K562 (cell line): ENCODE measurements at regions not wholly inside any gene's neighbourhood (a gene's known extent, or its start where the extent isn't known, plus 50 kb on each side); places are given as distances from the start of the nearest gene placed in this dataset.

Experiments
- ARHGAP35 ChIP-seq: fragments of 450-650 bp; IDR thresholded peaks from 2 replicates; pipeline ENCODE4 v1.6.1; 2018; ENCODE audit not compliant: partially characterized antibody
- FOXM1 ChIP-seq, 2 experiments: fragments of 450-650 bp in 1 of 2; sonication (generic) in 1 of 2; formaldehyde crosslinking in 1 of 2; IDR thresholded peaks; 2 replicates each; pipeline versions ENCODE4 v1.6.1 to v1.9.0; 2017 to 2022; ENCODE audit warnings: low read depth in 2 of 2, mild to moderate bottlenecking in 2 of 2, missing genetic modification reagents in 1 of 2, moderate library complexity in 1 of 2
- MAFK ChIP-seq: IDR thresholded peaks from 2 replicates; pipeline ENCODE4 v1.6.1; 2011; ENCODE audit warnings: low read length, improper control_type of control experiment
- NBN ChIP-seq: fragments of 450-650 bp; IDR thresholded peaks from 2 replicates; pipeline ENCODE4 v1.6.1; 2016; ENCODE audit warnings: low read depth, mild to moderate bottlenecking
- POLR2AphosphoS2 ChIP-seq: IDR thresholded peaks from 2 replicates; pipeline ENCODE4 v1.6.1; 2012; ENCODE audit warnings: low read length, improper control_type of control experiment
- ZBTB26 ChIP-seq: fragments of 450-650 bp; formaldehyde crosslinking; IDR thresholded peaks from 2 replicates; pipeline ENCODE4 v1.4.0; 2022; ENCODE audit warnings: missing genetic modification characterization
- ZNF224 ChIP-seq: sonication (generic); formaldehyde crosslinking; IDR thresholded peaks from 2 replicates; pipeline ENCODE4 v1.8.0; 2022; ENCODE audit warnings: mild to moderate bottlenecking, missing genetic modification reagents
- TF ChIP-seq, protein P1 (sequence below): sonication (generic); formaldehyde crosslinking; IDR thresholded peaks from 2 replicates; pipeline ENCODE4 v1.4.0; 2020; ENCODE audit warnings: mild to moderate bottlenecking, missing genetic modification reagents

DNA sequence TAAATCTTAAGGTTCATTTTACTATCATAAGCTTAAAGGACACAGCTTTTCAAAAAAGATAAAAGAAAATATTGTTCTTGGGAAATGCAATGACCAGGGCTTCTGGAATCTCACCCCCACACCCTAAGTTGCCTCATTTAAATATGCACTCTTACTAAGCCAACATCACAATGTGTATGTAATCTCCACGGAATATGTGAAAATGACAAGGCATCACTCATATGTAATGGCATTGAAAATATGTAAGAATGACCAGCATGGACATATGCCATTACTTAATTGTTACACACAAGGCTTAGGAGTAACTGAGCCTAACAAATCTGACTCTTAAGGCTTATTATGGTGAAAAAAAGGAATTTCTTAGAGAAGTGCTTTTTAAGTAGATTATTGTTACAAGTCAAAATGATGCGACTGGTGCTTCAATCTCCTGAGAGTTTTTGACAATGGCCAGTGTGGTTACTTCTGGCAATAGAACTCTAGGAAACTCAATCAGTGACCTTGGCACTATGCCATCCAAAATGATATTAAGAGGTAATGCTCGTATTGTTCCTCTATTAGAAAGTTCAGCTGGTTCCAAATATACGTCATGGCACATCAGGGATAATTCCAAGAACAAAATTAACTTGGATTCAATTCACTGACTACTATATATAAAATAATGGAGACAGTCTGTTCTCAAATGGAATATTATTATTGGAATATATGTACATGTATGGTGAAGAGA lies 290.0 kb upstream of the PLSCR5 start:
- TF ChIP-seq, protein P1, sequence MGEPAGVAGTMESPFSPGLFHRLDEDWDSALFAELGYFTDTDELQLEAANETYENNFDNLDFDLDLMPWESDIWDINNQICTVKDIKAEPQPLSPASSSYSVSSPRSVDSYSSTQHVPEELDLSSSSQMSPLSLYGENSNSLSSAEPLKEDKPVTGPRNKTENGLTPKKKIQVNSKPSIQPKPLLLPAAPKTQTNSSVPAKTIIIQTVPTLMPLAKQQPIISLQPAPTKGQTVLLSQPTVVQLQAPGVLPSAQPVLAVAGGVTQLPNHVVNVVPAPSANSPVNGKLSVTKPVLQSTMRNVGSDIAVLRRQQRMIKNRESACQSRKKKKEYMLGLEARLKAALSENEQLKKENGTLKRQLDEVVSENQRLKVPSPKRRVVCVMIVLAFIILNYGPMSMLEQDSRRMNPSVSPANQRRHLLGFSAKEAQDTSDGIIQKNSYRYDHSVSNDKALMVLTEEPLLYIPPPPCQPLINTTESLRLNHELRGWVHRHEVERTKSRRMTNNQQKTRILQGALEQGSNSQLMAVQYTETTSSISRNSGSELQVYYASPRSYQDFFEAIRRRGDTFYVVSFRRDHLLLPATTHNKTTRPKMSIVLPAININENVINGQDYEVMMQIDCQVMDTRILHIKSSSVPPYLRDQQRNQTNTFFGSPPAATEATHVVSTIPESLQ (CRISPR knock-in tag): no peak
- TF ChIP-seq NBN (no peak), MAFK (no peak), POLR2AphosphoS2 (no peak), ZNF224 (no peak), ZBTB26 (CRISPR knock-in tag) (no peak), ARHGAP35 (no peak), FOXM1 (IDR thresholded peaks at IDR 0.05; ENCODE audit: low read depth) (no peak), FOXM1 (CRISPR knock-in tag; IDR thresholded peaks at IDR 0.05; ENCODE audit: low read depth) (no peak)
